Mucosa of descending colon (tissue), 3 donors: ENCODE measurements at regions not wholly inside any gene's neighbourhood (a gene's known extent, or its start where the extent isn't known, plus 50 kb on each side); places are given as distances from the start of the nearest gene placed in this dataset.

Experiments used
- ATAC-seq: fragments of 200-7000 bp; cut with Tn5 transposase; one replicate; pipeline ENCODE4 v1.9.1; 2020; ENCODE audit warnings: mild to moderate bottlenecking, moderate library complexity
- DNase-seq, 3 donors: peaks; one replicate each; pipeline ENCODE4 v3.0.0-alpha.2; 2020
- H3K36me3 ChIP-seq: fragments of 200-600 bp; one replicate; pipeline ENCODE4 v1.8.0; 2021; ENCODE audit warnings: low read depth, mild to moderate bottlenecking
- H3K4me1 ChIP-seq: fragments of 200-600 bp; one replicate; pipeline ENCODE4 v1.8.0; 2021; ENCODE audit warnings: low read depth, mild to moderate bottlenecking
- H3K4me3 ChIP-seq: fragments of 200-600 bp; one replicate; pipeline ENCODE4 v1.8.0; 2021; ENCODE audit warnings: mild to moderate bottlenecking
- H3K9me3 ChIP-seq: fragments of 200-600 bp; one replicate; pipeline ENCODE4 v1.8.0; 2021; ENCODE audit warnings: mild to moderate bottlenecking
- CTCF ChIP-seq: fragments of 200-600 bp; IDR thresholded peaks from one replicate; pipeline ENCODE4 v1.8.0; 2022; ENCODE audit warnings: antibody characterized with exemption, mild to moderate bottlenecking
- intact Hi-C, 2 donors: fragments of 100-400 bp; cut with DNase I in 1 of 2; cut with micrococcal nuclease in 1 of 2; formaldehyde crosslinking; loops; one replicate each; pipeline versions ENCODE4 v1.11.0 to v1.11.1; 2022; cut with DNase I, micrococcal nuclease
- donor health status: DM: no; HTN: no; CAD: no; lungs with moderate emphysema.
- donor health status: DM: no; HTN: no; CAD: no.
- donor health status: DM: no; HTN: yes; CAD: no.

GRCh38 chr21:41012425-41012824, 155.5 kb upstream of the BACE2 start:
- H3K9me3 ChIP-seq, result no peaks in the 10 kb centered on the region
- ATAC-seq, result no peak
- intact Hi-C loops, result no loop called here
- DNase-seq, result no peak
- H3K36me3 ChIP-seq, result no peaks in the 10 kb centered on the region
- no peak overlapping the region for H3K4me3 ChIP-seq
- H3K4me1 ChIP-seq, result no peaks in the 10 kb centered on the region
- TF ChIP-seq CTCF, result no peak

GRCh38 chr21:41016472-41016871, 151.5 kb upstream of the BACE2 start:
- ATAC-seq (no peak), DNase-seq (no peak)
- no peaks in the 10 kb centered on the region for H3K4me1 ChIP-seq
- H3K4me3 ChIP-seq, result no peak overlapping the region
- H3K36me3 ChIP-seq, result no peaks in the 10 kb centered on the region
- no peak for TF ChIP-seq CTCF
- intact Hi-C loops, result no loop called here
- H3K9me3 ChIP-seq, result no peaks in the 10 kb centered on the region

GRCh38 chr21:41018431-41018830, 149.5 kb upstream of the BACE2 start:
- Histone ChIP-seq H3K36me3 (no peaks in the 10 kb centered on the region), H3K9me3 (no peaks in the 10 kb centered on the region), H3K4me3 (no peak overlapping the region), H3K4me1 (no peaks in the 10 kb centered on the region)
- DNase-seq (no peak), ATAC-seq (no peak)
- no peak for TF ChIP-seq CTCF
- intact Hi-C loops, result no loop called here

GRCh38 chr21:41023936-41024335, 144.0 kb upstream of the BACE2 start:
- no peak overlapping the region for H3K4me3 ChIP-seq
- intact Hi-C loops, result no loop called here
- ATAC-seq (no peak), DNase-seq (no peak)
- TF ChIP-seq CTCF, result no peak
- no peaks in the 10 kb centered on the region for H3K9me3 ChIP-seq
- no peaks in the 10 kb centered on the region for H3K36me3 ChIP-seq
- H3K4me1 ChIP-seq, result no peaks in the 10 kb centered on the region

- Histone ChIP-seq H3K36me3 (no peaks in the 10 kb centered on the region), H3K4me3 (no peak overlapping the region), H3K9me3 (no peaks in the 10 kb centered on the region), H3K4me1 (no peaks in the 10 kb centered on the region)
- intact Hi-C loops, result no loop called here
- no peak for DNase-seq
- TF ChIP-seq CTCF, result no peak
- ATAC-seq, result no peak
Measured at GRCh38 chr21:41024341-41024740, 143.6 kb upstream of the BACE2 start.

GRCh38 chr21:41024746-41025254, 143.2 kb upstream of the BACE2 start:
- ATAC-seq (no peak), DNase-seq (no peak)
- intact Hi-C loops, result no loop called here
- Histone ChIP-seq H3K4me1 (no peaks in the 10 kb centered on the region), H3K36me3 (no peaks in the 10 kb centered on the region), H3K9me3 (no peaks in the 10 kb centered on the region), H3K4me3 (no peak overlapping the region)
- no peak for TF ChIP-seq CTCF
